Superior temporal gyrus (tissue), 1 donor: ENCODE measurements at regions not wholly inside any gene's neighbourhood (a gene's known extent, or its start where the extent isn't known, plus 50 kb on each side); places are given as distances from the start of the nearest gene placed in this dataset.
"Not testable (repeated sequence)": the region's sequence is repeated elsewhere in the genome, so short reads cannot be mapped to it uniquely, and the experiment has no call there.

Experiments
- DNase-seq: peaks from one replicate; pipeline ENCODE4 v3.0.0-alpha.2; 2016; ENCODE audit errors: extremely low spot score

DNA sequence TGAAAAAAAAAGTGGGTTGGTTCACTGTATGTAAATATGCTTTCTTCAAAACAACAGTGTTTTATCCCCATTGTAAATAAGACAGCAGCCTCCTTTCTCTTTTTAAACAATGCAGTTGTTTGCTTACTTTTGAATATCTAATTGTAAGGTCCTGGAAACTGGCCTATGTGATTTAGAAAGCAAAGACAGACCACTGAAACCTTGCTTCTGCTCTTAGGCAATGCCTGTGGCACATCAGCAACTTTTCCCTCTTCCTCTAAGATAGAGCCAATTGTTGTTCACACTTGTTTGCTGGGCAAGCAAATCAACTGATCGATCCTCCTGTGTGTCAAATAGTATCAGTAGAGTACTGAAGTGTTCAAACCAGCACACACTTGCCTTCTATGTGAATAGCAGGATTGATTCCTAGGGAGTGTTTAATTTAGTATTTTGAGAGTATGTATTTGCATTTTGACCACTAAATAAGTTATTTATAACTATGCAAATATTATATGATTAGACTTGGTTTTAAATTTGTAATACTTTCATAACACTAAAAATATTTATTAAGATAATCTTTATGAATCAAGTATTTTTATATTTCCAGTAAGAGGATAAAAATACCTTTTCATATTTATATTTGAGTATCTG is 55.4 kb upstream of the GRPR start:
- DNase-seq: no peak

DNA sequence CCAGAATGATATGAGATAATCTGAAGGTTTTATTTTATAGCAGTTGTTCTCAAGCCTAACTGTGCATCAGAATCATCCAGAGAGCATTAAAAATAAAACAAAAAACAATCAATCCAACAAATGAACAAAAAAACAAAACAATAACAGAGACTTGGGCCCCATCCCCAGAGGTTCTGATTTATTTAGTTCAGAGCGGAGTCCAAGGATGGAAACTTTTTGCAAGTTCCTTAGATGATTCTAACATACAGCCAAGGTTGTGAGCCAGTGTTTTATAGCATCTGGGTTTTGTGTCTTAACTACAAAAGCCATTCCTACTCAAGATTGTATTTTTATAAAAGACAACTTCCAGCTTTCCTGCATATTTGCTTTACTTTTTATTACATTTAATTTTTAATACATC is 59.4 kb upstream of the GRPR start:
- no peak for DNase-seq

DNA sequence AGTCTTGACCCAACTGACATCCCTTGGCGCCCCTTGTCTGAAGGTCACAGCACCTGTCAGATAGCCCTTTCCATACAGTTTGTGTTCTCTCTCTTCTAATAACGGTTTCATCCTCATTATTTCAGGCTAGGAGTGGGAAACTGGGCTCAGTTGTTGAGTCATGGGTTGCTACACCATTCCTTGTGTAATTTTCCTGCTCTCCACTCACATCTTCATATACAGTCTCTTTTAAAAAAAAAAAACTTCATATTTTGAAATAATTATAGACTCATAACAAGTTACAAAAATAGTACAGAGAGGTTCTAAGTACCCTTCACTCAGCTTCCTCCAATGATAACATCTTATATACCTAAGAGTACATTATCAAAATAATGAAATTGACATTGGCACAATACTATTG is 60.2 kb upstream of the GRPR start:
- DNase-seq: no peak

DNA sequence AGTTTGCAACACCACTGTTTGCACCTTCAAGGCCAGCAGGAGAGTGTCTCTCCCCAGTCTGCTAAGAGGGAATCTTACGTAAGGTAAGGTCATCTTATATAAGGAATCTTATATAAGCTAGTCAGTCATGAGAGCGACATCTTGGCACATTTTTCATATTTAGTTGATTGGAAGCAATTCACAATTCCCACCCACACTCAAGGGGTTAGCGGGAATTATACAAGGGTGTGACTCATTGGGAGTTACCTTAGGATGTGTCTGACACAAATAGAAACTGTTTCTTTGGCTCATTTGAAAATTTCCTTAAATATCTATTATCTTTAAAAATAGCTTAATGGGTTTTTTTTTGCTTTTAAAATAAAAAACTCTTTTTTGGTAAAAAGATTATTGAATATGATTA is 62.1 kb upstream of the GRPR start:
- DNase-seq: no peak

DNA sequence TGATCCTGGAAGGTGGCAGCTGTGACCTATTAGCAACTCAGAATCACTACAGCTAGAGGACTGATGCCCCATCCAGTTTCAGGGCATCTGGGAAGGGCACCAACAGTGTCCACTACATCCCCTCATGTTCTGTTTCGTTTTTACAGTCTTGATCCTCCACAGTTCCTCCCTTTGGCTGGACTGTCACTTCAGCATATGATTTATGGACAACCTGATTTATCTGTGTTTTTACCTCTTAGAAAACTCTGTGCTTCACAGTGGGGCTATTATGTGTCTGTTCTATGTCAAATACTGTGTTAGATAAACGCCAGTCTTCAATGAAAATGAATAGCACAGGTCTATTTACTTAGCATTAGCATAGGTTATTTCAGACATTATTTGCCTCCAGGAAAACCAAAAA is 63.1 kb upstream of the GRPR start:
- no peak for DNase-seq

DNA sequence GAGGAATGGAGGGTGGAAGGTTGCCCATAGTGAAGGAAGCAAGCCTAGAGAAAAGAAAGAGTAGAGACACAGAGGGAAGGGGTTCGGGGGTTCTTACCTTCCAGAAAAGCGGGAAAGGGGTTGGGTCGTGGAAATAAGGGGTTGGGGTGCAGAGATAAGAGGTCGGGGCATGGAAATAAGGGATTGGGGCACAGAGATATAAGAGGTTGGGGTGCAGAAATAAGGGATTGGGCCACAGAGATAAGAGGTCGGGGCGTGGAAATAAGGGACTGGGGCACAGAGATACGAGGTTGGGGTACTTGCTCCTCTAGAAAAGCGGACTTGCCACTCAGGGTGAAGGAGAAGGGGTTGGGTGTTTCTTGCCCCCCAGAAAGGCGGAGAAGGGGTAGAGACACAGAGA is 74.2 kb upstream of the GRPR start:
- not testable (repeated sequence) for DNase-seq

DNA sequence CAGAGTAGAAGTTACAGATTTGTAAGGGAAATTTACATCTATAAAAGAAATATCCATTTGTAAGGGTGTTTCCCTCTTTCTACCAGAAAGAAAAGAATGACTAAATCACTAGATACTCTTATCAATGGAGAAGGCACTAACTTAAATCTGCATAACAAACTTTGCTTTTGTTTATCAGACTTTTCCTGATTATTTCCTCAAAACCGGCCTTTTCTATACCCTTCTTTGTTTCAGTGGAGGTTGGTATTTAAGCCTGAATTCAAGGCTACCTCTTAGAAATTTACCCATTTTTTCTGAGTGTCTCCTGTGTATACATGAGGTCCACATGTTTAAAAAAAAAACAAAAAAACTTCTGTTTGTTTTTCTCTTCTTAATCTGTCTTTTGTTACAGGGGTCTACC is 80.4 kb upstream of the GRPR start:
- DNase-seq: no peak

DNA sequence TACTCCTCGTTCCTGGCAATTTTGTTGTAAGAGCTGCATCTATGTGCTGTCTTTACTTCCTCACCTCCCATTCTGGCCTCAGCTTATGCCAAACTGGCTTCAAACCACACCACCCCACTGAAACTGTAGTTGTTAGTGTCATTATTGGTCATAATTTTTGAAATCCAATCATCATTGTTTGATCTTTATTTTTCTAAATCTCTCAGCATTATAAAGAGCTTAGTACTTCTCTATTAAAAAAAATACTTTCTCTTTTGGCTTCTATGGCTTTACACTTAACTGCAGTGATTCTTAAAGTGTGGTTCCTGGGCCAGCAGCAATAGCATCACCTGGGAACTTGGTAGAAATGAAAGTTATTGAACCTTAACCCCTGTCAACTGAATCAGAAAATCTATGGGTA is 83.5 kb upstream of the GRPR start:
- DNase-seq: no peak

DNA sequence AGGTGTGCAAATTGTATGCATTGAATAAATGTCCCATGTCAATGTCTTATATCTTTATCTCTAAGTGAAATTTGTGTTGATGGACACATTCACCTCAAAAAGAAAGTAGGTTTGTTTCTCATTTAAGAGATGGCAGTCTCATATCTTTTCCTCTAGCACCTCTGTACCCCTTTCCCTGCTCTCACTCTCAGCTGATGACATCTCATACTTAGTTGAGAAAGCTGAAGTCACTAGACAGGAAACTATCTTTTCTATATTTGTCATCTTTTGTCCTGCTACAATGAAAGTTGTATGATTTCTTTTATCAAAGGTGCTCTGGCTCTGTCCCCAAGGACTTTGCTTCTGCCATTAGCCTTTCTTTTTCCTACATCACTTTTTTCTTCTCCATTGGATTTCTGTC is 84.0 kb upstream of the GRPR start:
- DNase-seq: no peak

DNA sequence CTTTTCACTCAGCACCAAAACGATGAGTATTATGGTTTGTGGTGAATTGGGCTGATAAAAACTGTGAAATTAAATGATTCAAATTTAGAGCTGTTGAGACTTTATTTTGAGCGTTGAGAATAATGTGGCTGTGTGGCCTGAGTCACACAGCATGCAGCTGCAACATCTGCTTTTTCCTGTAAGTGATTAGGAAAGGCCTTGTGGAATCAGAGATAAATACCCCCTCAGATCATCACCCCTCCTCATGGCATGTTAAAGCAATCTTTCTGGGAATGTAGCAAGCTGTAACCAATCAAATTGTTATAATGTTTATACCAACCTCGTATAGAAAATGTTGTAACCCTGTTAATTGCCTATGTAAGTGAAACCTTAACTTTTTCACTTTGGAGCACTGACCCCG is 90.0 kb upstream of the GRPR start:
- DNase-seq: no peak

DNA sequence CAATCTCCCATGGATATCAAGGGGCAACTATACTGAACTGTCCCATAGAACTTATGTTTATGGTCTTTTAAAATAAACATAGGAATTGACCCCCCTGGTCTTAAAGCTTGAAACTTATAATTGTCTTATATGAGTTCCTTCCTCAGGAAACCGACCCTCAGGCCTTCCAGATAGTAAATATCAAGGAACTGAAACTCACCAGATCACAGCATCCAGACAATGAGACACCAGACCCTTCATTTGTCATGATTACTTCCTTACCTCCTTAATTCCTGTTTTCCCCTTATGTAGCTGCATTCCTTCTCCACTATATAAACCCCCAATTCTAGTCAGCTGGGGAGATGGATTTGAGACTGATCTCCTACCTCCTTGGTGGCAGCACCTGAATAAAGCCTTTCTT is 94.8 kb upstream of the GRPR start:
- DNase-seq: no peak

DNA sequence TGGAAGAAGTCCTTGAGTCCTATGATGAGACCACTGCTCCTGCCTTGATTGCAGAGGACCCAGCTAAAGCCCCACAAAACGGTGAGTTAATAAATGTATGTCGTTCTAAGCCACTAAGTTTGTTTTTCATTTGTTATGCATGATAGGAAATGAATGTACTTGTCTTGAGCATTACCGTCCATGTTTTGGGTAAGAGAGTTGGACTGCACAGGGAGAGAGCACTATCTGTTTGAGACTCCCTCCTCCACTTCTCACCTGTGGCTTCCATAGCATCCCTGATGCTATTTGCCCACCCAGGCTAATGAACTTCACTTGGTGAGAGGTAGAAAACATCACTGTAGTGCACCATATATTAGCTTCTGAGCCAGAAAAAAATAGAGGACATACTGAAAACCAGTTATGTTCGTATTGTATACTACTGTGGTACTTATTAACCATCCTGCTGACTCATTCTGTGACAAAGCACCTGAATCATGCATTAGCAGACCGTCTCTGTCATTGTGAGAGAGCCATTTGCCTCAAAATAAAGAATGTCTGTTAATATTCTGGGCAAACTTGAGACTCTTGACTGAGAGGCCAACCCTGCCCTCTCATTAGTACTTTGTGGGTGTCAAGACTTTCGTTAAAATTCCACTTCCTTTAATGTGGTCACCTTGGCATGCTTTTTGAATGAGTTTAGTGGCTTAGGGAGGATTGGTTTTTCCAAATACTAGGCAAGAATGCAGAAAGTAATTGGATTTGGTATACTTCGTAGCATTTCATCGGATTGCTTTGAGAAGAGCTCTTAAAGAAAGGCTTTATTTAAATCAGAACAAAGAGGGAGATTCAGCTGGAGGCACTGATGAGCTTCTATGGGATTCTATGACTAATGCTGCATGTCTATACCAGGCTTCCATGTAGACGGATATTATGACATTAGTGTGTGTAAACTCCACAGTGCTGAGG is 99.3 kb upstream of the GRPR start:
- DNase-seq: peak; percentile 9

DNA sequence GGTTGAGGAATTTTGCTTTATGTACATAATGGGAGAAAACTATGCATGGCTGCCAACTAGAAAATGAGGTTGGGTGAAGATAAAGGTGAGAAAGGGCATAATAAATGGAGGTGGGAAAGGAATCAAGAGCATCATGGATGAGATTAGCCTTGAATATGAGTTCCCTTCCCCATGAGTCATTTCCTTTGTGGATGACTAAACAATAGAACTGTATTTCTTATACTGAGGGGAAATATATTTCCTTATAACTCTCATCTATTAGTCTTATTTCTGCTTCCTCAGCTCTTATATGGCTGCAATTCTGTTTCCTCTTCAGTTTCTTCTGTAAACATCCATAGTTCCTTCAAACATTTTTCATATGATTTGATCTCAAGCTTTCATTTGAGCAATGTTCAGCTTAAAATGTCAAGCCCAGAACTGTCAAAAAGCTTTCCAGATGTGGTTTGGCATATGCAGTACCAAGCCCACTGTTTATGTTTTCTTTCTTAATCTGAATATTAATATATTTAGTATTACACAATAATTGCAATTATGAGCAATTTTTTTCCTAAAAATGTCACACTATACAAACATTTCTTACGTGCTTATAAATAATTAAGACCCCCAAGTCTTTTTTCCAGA is 100.7 kb upstream of the GRPR start:
- DNase-seq: no peak

DNA sequence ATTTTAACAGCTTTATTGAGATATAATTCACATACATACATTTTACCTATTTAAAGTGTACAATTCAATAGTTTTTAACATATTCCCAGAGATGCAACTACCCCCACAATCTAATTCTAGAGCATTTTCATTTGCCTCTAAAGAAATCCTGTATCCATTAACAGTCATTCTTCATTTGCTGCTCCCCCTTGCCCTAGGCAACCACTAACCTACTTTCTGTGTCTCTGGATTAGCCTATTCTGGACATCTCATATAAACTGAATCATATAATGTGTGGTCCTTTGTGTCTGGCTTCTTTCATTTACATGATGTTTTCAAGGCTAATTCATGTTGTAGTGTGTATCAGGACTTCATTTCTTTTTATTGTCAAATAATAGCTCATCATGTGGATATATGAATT is 105.1 kb upstream of the GRPR start:
- DNase-seq: no peak

DNA sequence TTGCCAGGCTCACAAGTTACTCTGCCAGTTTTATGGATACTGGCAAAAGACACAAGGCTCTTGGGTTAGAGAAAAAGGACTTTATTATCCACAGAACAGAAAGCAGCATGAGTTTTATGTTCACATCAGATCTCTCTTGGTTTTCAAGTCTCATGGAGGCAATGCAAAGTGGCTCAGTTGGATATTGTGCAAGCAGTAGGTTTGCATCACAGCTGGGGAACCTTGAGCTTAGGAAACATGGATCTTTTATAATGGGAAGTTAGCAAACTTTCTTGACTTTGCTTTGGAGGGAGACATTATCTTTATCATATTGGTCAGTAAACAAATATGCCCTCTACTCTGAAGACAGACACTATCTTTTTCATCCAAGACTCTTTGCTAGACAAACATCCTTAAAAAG is 109.2 kb upstream of the GRPR start:
- no peak for DNase-seq

DNA sequence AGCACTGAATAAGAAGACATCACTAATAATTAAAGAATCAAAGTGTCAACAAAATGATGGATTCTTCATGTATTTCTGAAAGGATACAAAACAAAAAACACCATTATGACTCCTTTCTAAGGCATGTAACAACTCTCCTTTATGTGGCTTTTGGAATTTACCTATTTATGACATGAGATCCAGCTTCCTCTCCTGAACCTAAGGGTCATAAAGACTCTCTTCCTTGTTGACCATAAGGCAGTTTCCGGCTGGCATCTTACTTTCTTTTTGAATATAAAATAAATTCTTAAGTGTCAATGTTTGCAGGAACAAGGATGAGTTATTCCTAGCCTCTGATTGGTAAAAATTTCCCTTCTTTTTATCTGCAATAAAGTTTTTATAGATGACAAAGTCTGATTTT is 111.1 kb upstream of the GRPR start:
- no peak for DNase-seq

DNA sequence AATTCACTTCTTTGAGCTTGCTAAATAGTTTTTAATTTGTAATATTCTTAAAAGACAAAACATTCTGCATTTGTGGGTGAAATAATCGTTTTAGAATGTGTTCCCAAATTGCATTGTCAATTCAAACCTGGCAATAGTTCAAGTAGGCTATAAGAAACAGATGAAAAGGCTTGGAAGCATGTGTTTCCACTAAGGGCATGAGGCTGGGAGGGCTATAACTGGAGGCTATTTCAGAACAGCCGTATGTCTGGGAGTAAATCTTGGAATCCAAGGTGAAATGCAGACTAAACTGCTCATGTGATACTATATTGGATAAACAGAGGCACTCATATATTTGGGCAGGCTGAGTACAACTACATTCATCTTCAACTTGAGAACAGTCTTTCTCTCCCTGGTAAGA is 117.4 kb upstream of the GRPR start:
- DNase-seq: no peak

DNA sequence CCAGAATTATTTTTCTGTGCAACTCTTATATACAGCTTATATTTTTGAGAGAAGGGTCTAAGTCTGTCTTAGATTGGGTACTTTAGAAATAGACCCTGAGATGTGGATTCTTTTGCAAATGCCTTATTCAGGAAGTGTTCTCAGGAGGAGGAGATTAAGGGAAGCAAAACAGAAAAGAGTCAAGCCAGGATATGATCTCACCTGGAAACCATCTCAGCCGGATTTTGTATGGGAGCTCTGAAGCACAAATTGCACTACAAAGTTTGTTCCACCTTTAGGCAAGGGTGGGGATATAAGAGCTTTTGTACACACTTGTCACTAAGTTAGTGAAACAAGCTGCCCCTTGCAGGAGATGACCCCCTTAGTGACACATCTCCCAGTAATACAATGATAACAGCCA is 121.2 kb upstream of the GRPR start:
- DNase-seq: no peak

DNA sequence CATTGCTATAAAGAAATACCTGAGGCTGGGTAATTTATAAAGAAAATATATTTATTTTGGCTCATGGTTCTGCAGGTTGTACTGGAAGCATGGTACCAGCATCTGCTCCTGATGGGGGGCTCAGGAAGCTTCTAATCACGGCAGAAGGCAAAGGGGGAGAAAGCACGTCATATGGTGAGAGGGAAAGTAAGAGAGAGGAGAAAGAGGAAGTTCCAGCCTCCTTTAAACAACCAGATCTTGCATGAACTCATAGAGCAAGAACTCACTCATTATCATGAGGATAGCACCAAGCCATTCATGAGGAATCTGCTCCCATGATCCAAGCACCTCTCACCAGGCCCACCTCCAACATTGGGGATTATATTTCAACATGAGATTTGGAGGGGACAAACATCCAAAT is 125.0 kb upstream of the GRPR start:
- no peak for DNase-seq

DNA sequence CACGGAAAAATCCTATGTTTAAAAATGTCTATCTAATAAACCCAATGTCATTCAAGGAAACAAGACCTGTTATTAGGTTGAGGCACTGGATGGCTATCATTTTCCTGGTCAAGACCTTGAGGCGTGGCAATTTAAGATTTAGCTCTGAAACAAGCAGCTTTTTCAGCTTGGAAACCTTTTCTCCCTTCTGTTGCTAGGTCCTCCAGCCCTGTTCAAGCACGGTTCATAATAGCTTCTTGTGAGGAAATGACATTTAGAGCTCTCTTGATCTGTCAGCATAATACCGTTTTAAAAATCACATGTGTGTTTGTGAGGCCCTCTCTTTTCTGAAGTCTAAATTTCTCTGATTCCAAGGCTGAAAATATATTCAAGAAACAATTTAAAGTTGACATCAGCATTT is 133.6 kb upstream of the GRPR start:
- DNase-seq: no peak

DNA sequence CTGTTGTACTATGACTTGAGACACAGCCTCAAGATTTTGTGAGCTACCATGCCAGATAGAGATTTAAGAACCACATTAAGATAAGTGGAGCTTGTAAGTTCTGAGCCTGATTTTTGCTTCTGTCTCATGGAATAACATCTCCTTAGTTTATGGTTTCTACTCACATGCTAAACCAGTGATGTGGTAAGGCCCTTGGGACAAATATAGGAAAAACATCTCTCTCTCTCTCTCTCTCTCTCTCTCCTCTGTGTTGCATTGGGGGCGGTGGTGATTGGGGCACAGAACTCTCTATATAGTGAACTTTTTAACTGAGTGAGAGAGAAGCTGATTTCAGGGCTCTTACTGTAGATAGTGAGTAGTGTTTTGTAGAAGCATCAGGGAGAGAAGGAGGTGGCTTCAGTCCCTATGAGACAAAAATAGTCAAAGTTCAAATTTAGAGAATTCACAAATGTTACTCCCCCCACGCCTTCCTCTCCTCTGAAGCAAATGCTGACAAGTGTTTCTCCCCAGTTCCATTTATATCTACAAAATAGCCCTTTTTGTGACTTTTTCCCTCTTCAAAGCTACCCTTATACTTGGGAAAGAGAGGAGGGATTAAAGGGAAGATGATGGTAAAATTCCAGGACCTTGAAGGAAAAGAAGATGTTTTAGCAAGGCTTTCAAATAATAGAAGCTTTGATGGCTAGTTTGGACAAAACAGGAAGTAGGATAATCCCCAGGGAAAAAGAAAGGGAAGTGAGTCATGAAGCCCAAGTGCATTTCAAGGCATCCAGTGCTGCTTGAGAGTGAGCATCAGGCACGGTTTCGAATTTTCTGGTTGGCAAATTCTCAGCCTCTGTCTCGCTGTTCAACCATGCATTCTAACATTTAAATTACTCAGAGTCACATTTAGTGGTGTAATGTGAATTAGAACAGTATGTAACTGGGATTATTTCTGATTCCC is 134.3 kb upstream of the AP1S2 start:
- DNase-seq: no peak

DNA sequence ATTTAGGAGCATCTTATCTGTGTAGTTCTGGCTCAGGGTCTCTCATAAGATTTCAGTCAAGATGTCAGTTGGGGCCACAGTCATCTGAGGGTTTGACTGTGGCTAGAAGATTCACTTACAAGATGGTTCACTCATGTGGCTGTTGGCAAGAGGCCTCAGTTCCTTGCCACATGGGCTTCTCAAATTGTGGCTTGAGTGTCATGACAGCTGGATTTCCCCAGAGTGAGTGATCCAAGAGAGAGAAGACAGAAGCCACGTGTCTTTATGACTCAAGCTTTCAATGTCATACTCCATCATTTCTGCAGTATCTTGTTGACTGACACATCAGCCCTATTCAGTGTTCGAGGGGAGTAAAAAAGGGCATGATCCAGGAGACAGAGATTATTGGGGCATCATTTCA is 131.3 kb upstream of the AP1S2 start:
- no peak for DNase-seq
